ENCODE measurements at regions not wholly inside any gene's neighbourhood (a gene's known extent, or its start where the extent isn't known, plus 50 kb on each side); places are given as distances from the start of the nearest gene placed in this dataset.

GRCh38 chr16:62665269-62665668 lies 629.0 kb upstream of the CDH8 start:
- DNase-seq = no peak
- intact Hi-C loops (cut with micrococcal nuclease) = no loop called here
- Mint-ChIP-seq H3K27me3 (no peaks in the 10 kb centered on the region), H3K4me3 (no peak overlapping the region), H3K4me1 (ENCODE audit: low read depth) (no peaks in the 10 kb centered on the region), H3K27ac (no peak overlapping the region), H3K36me3 (no peaks in the 10 kb centered on the region), H3K9me3 (peaks cover 36% of the 10 kb centered on the region)
- ChIA-PET CTCF (no interaction called here), POLR2A (no interaction called here)

- DNase-seq = no peak
- ChIA-PET CTCF (no interaction called here), POLR2A (no interaction called here)
- H3K36me3 Mint-ChIP-seq = no peaks in the 10 kb centered on the region
- H3K27ac Mint-ChIP-seq = no peak overlapping the region
- H3K4me3 Mint-ChIP-seq = no peak overlapping the region
- H3K27me3 Mint-ChIP-seq = no peaks in the 10 kb centered on the region
- no peaks in the 10 kb centered on the region for H3K4me1 Mint-ChIP-seq (ENCODE audit: low read depth)
- H3K9me3 Mint-ChIP-seq = peaks cover 35% of the 10 kb centered on the region
- intact Hi-C loops (cut with micrococcal nuclease) = no loop called here
These were observed 628.3 kb upstream of the CDH8 start for GRCh38 chr16:62664566-62664965.

GRCh38 chr16:62661435-62661834 lies 625.2 kb upstream of the CDH8 start:
- ChIA-PET CTCF (no interaction called here), POLR2A (no interaction called here)
- H3K36me3 Mint-ChIP-seq = no peaks in the 10 kb centered on the region
- no peaks in the 10 kb centered on the region for H3K4me1 Mint-ChIP-seq (ENCODE audit: low read depth)
- no peak overlapping the region for H3K4me3 Mint-ChIP-seq
- intact Hi-C loops (cut with micrococcal nuclease) = no loop called here
- H3K27me3 Mint-ChIP-seq = no peaks in the 10 kb centered on the region
- no peak for DNase-seq
- peaks cover 35% of the 10 kb centered on the region for H3K9me3 Mint-ChIP-seq
- no peak overlapping the region for H3K27ac Mint-ChIP-seq

DNA sequence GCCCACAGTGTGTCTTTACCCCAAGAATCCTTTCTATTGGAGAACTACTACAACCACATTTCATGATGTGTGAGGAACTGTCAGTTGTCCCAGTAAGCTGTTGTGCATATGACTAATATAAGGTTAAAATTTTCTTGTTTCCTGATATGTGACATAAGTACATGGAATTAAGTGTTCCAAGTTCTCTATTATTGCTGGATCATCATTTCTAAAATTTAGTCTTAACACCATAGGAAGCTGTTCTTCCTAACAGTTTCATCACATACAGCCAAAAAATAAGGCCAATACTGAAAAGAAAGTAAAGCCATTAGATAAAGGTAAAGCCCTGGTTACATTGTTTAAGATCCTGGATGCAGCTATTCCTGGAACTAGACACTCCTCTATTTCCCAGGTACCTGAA lies 620.9 kb upstream of the CDH8 start:
- no peak overlapping the region for H3K27ac Mint-ChIP-seq
- intact Hi-C loops (cut with micrococcal nuclease) = no loop called here
- no peaks in the 10 kb centered on the region for H3K36me3 Mint-ChIP-seq
- H3K27me3 Mint-ChIP-seq = no peaks in the 10 kb centered on the region
- no peak for DNase-seq
- H3K9me3 Mint-ChIP-seq = peaks cover 33% of the 10 kb centered on the region
- CTCF ChIA-PET = no interaction called here
- no peaks in the 10 kb centered on the region for H3K4me1 Mint-ChIP-seq (ENCODE audit: low read depth)
- POLR2A ChIA-PET = no interaction called here
- H3K4me3 Mint-ChIP-seq = no peak overlapping the region

- ChIA-PET POLR2A (no interaction called here), CTCF (no interaction called here)
- intact Hi-C loops (cut with micrococcal nuclease) = no loop called here
- H3K27me3 Mint-ChIP-seq = no peaks in the 10 kb centered on the region
- DNase-seq = no peak
- H3K36me3 Mint-ChIP-seq = no peaks in the 10 kb centered on the region
- no peak overlapping the region for H3K27ac Mint-ChIP-seq
- H3K4me3 Mint-ChIP-seq = no peak overlapping the region
- H3K9me3 Mint-ChIP-seq = peaks cover 39% of the 10 kb centered on the region
- H3K4me1 Mint-ChIP-seq (ENCODE audit: low read depth) = no peaks in the 10 kb centered on the region
These were observed 616.3 kb upstream of the CDH8 start for GRCh38 chr16:62652441-62653120.

DNA sequence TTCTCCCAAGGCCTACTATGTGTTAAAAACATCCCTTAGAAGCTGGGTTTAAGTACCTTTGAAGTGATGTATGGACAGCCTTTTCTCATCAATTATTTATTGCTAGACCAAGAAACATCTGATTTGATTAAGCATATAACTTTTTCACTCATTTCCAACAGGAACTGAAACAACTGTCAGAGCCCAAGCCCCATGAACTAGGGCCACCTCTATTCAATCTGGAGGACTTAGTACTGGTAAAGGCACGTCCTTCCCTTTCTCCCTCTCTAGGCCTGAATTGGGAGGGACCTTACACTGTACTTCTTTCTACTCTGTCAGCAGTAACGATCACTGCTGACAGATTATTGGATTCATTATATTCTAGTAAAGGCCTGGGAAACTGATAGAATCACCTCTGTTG lies 612.0 kb upstream of the CDH8 start:
- CTCF ChIA-PET = no interaction called here
- no peaks in the 10 kb centered on the region for H3K27me3 Mint-ChIP-seq
- intact Hi-C loops (cut with micrococcal nuclease) = no loop called here
- H3K27ac Mint-ChIP-seq = no peak overlapping the region
- peaks cover 39% of the 10 kb centered on the region for H3K9me3 Mint-ChIP-seq
- POLR2A ChIA-PET = no interaction called here
- H3K36me3 Mint-ChIP-seq = no peaks in the 10 kb centered on the region
- no peak for DNase-seq
- H3K4me3 Mint-ChIP-seq = no peak overlapping the region
- no peaks in the 10 kb centered on the region for H3K4me1 Mint-ChIP-seq (ENCODE audit: low read depth)

- no peak for DNase-seq
These were observed 608.0 kb upstream of the CDH8 start for GRCh38 chr16:62644030-62644812.

GRCh38 chr16:62642677-62643076 lies 606.4 kb upstream of the CDH8 start:
- ChIA-PET CTCF (no interaction called here), POLR2A (no interaction called here)
- intact Hi-C loops (cut with micrococcal nuclease) = no loop called here
- Mint-ChIP-seq H3K27me3 (no peaks in the 10 kb centered on the region), H3K4me1 (ENCODE audit: low read depth) (no peaks in the 10 kb centered on the region), H3K9me3 (peaks cover 34% of the 10 kb centered on the region), H3K27ac (no peak overlapping the region), H3K4me3 (no peak overlapping the region), H3K36me3 (no peaks in the 10 kb centered on the region)
- no peak for DNase-seq

More at GRCh38 chr16:62644030-62644812, 608.0 kb upstream of the CDH8 start:
- Mint-ChIP-seq H3K36me3 (no peaks in the 10 kb centered on the region), H3K9me3 (peaks cover 36% of the 10 kb centered on the region), H3K4me1 (ENCODE audit: low read depth) (no peaks in the 10 kb centered on the region), H3K27me3 (no peaks in the 10 kb centered on the region), H3K27ac (no peak overlapping the region), H3K4me3 (no peak overlapping the region)
- POLR2A ChIA-PET = no interaction called here
- CTCF ChIA-PET = no interaction called here
- intact Hi-C loops (cut with micrococcal nuclease) = no loop called here

- Mint-ChIP-seq H3K27ac (no peak overlapping the region), H3K36me3 (no peaks in the 10 kb centered on the region), H3K27me3 (no peaks in the 10 kb centered on the region), H3K4me1 (ENCODE audit: low read depth) (no peaks in the 10 kb centered on the region), H3K4me3 (no peak overlapping the region), H3K9me3 (peaks cover 36% of the 10 kb centered on the region)
- no peak for DNase-seq
- ChIA-PET CTCF (no interaction called here), POLR2A (no interaction called here)
- intact Hi-C loops (cut with micrococcal nuclease) = no loop called here
These were observed 603.7 kb upstream of the CDH8 start for GRCh38 chr16:62639890-62640289.

- no peaks in the 10 kb centered on the region for H3K36me3 Mint-ChIP-seq
- ChIA-PET CTCF (no interaction called here), POLR2A (no interaction called here)
- H3K4me3 Mint-ChIP-seq = no peak overlapping the region
- no peak overlapping the region for H3K27ac Mint-ChIP-seq
- intact Hi-C loops (cut with micrococcal nuclease) = no loop called here
- H3K9me3 Mint-ChIP-seq = peaks cover 35% of the 10 kb centered on the region
- DNase-seq = no peak
- H3K27me3 Mint-ChIP-seq = no peaks in the 10 kb centered on the region
- H3K4me1 Mint-ChIP-seq (ENCODE audit: low read depth) = no peaks in the 10 kb centered on the region
These were observed 603.0 kb upstream of the CDH8 start for GRCh38 chr16:62638964-62639870.

DNA sequence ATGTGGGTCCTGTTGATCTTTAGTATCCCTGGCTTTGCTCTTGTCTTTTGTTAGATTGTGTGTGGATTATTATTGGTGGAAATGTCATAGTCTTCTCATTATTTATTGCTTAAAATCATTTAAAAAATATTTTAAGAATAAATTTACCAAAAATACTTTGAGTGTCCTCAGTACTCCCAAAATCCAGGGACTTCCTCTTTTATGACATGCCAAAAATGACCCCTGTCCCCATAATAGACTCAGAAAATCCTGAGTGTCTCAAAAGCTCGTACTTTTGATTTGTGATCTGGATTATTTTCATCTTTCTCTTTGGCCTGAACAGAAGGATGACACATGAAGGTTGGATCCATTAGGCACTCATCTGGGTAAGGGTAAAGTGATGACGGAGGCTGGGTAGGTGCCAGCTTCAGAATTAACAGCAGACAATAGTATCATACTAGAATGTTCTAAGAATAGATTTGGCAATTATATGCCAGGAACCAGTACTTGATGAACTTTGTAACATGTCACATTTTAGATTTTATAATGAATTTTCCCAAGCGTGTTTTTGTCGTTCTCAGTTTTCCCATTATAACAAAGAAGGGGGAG lies 602.2 kb upstream of the CDH8 start:
- CTCF ChIA-PET = no interaction called here

GRCh38 chr16:62625326-62625725 lies 589.1 kb upstream of the CDH8 start:
- Mint-ChIP-seq H3K36me3 (no peaks in the 10 kb centered on the region), H3K9me3 (peaks cover 40% of the 10 kb centered on the region), H3K4me3 (no peak overlapping the region), H3K27ac (no peak overlapping the region), H3K4me1 (ENCODE audit: low read depth) (no peaks in the 10 kb centered on the region), H3K27me3 (no peaks in the 10 kb centered on the region)
- CTCF ChIA-PET = no interaction called here
- POLR2A ChIA-PET = no interaction called here
- no peak for DNase-seq
- intact Hi-C loops (cut with micrococcal nuclease) = no loop called here

More for the DNA sequence above, 602.2 kb upstream of the CDH8 start:
- POLR2A ChIA-PET = no interaction called here
- intact Hi-C loops (cut with micrococcal nuclease) = no loop called here
- Mint-ChIP-seq H3K4me1 (ENCODE audit: low read depth) (no peaks in the 10 kb centered on the region), H3K27ac (no peak overlapping the region), H3K36me3 (no peaks in the 10 kb centered on the region), H3K9me3 (peaks cover 32% of the 10 kb centered on the region), H3K27me3 (no peaks in the 10 kb centered on the region), H3K4me3 (no peak overlapping the region)
- no peak for DNase-seq
